Mammary epithelial cell (primary cell): ENCODE measurements at regions not wholly inside any gene's neighbourhood (a gene's known extent, or its start where the extent isn't known, plus 50 kb on each side); places are given as distances from the start of the nearest gene placed in this dataset.

Source experiments
- CTCF ChIP-seq, 2 donors: IDR thresholded peaks in 1 of 2; conservative IDR thresholded peaks in 1 of 2; 2 replicates each; pipeline ENCODE4 v1.5.1; 2011 to 2012; ENCODE audit warnings: inconsistent platforms in 2 of 2, low read length in 2 of 2, mild to moderate bottlenecking in 2 of 2, control low read depth in 1 of 2, low read depth in 1 of 2; ENCODE audit not compliant: insufficient read depth in 1 of 2; ENCODE audit errors: extremely low read depth in 1 of 2
- EZH2 ChIP-seq: IDR thresholded peaks from 2 replicates; pipeline ENCODE4 v1.6.1; 2012; ENCODE audit warnings: low read length, inconsistent platforms, borderline replicate concordance

GRCh38 chr1:64348270-64348960 is 121.5 kb upstream of the CACHD1 start:
- TF ChIP-seq CTCF (conservative IDR thresholded peaks at IDR 0.05 in 1 of 2, IDR thresholded peaks at IDR 0.05 in 1 of 2; ENCODE audit: extremely low read depth in 1 of 2, insufficient read depth in 1 of 2, low read depth in 1 of 2, low read length in 2 of 2) (no peak), EZH2 (no peak)
